ENCODE measurements at regions not wholly inside any gene's neighbourhood (a gene's known extent, or its start where the extent isn't known, plus 50 kb on each side); places are given as distances from the start of the nearest gene placed in this dataset.

DNA sequence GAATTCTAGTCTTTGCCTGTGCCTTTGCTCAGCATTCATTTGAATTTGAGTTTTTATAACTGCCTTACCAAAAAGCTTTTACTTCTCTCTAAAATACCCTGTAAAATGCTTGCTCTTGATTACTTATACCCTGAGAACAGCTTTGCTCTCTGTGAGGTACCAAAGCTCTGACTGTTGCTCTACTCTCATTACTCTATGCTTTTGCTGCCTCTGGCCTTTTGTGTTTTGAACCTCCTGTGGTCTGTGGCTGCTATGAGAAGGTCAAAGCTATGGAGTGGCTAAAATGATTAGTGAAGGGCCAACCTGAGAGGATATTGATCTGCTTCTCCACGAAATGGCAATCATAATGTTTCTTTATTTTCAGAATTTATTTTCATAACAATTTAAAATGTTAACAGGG lies 375.6 kb upstream of the IMPG1 start:
- TF ChIP-seq NFRKB (IDR thresholded peaks at IDR 0.05) (no peak), L3MBTL2 (conservative IDR thresholded peaks at IDR 0.05) (no peak), FOXA1 (IDR thresholded peaks at IDR 0.05) (no peak), TARDBP (IDR thresholded peaks at IDR 0.05) (no peak), LEF1 (IDR thresholded peaks at IDR 0.05; ENCODE audit: borderline replicate concordance) (no peak), PKNOX1 (IDR thresholded peaks at IDR 0.05) (no peak), BHLHE40 (IDR thresholded peaks at IDR 0.05; ENCODE audit: borderline replicate concordance) (no peak), FOXK2 (IDR thresholded peaks at IDR 0.05) (no peak)

Data from HEK293T (cell line).